Nephron progenitor cell (in vitro differentiated cells): ENCODE measurements at regions not wholly inside any gene's neighbourhood (a gene's known extent, or its start where the extent isn't known, plus 50 kb on each side); places are given as distances from the start of the nearest gene placed in this dataset.
A peak's percentile ranks its signal among the peaks of the same experiment; 100 is the strongest.

Experiments used
- DNase-seq: peaks from one replicate; pipeline ENCODE4 v3.0.0; 2021
- H3K27ac Mint-ChIP-seq: 2 replicates; pipeline ENCODE4 v1.8.0; 2021; ENCODE audit warnings: mild to moderate bottlenecking, moderate library complexity, mixed read lengths
- H3K27me3 Mint-ChIP-seq: 2 replicates; pipeline ENCODE4 v1.8.0; 2021; ENCODE audit warnings: mild to moderate bottlenecking, low read depth, mixed read lengths; ENCODE audit not compliant: poor library complexity
- H3K36me3 Mint-ChIP-seq: 2 replicates; pipeline ENCODE4 v1.8.0; 2021; ENCODE audit warnings: low read depth, mixed read lengths
- H3K4me1 Mint-ChIP-seq: 2 replicates; pipeline ENCODE4 v1.8.0; 2021; ENCODE audit warnings: mixed read lengths
- H3K4me3 Mint-ChIP-seq: 2 replicates; pipeline ENCODE4 v1.8.0; 2021; ENCODE audit warnings: mild to moderate bottlenecking, moderate library complexity, mixed read lengths
- H3K9me3 Mint-ChIP-seq: 2 replicates; pipeline ENCODE4 v1.8.0; 2021; ENCODE audit warnings: mild to moderate bottlenecking, moderate library complexity, mixed read lengths
- TF ChIP-seq, protein P1 (sequence below): fragments of 200-600 bp; sonication (generic); IDR thresholded peaks from 2 replicates; pipeline ENCODE4 v1.5.0; 2021; ENCODE audit warnings: antibody characterized with exemption

DNA sequence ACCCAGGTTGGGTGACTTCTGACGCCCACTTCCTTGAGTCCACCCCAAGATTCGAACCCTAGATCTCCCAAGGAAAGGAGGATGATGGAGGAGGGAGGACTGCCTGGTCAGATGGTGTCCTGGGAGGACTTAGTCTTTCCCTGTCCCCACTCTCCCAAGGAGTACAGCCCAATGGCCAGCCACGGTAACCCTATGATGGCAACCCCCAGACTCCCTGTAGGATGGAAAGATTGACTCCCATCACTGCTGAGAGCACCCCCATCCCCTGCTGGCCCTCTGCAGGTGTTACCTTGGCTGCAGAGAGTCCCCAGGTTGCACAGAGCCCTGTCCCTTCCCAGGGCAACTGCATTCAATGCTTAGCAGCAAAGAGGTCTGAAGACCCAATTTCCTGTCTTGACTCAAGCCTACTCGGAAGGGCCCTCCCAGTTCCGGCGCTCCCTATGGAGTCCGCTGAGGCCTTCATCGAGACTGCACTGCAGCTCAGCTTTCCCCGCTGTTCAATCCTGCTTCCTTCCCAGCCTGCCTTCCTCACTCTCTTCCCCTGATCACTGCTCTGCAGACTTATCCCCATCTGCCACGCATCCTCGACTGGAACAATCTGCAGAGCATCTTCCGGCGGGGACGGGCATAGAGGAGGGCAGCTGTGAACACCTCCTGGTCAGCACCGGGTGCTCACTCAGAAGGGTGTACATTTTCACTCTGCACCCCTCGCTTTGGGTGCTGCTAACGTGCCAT, 50.8 kb upstream of the OCM2 start:
- Mint-ChIP-seq H3K27ac (no peak overlapping the region), H3K27me3 (peaks cover 21% of the 10 kb centered on the region), H3K4me3 (no peak overlapping the region), H3K9me3 (no peaks in the 10 kb centered on the region), H3K36me3 (no peaks in the 10 kb centered on the region), H3K4me1 (no peaks in the 10 kb centered on the region)
- no peak for DNase-seq
- TF ChIP-seq, protein P1, sequence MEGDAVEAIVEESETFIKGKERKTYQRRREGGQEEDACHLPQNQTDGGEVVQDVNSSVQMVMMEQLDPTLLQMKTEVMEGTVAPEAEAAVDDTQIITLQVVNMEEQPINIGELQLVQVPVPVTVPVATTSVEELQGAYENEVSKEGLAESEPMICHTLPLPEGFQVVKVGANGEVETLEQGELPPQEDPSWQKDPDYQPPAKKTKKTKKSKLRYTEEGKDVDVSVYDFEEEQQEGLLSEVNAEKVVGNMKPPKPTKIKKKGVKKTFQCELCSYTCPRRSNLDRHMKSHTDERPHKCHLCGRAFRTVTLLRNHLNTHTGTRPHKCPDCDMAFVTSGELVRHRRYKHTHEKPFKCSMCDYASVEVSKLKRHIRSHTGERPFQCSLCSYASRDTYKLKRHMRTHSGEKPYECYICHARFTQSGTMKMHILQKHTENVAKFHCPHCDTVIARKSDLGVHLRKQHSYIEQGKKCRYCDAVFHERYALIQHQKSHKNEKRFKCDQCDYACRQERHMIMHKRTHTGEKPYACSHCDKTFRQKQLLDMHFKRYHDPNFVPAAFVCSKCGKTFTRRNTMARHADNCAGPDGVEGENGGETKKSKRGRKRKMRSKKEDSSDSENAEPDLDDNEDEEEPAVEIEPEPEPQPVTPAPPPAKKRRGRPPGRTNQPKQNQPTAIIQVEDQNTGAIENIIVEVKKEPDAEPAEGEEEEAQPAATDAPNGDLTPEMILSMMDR = no peak

DNA sequence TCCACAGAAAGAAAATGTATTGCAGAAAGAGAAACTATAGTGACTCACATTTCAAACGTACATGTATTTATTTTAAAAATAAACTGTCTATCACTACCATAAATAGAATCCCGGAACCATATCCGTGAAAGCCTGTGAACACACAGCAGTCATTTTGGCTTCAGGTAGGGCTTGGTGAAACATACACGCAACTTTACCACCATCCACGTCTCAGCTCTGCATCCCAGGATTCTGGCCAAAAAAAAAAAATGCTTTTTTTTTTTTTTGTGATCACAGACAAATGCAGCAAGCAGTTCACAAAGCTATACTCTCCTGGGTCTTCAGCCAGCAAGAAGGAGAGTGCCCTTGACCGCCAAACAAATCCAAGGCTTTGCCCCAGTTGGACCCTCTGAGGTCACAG, 56.8 kb upstream of the OCM2 start:
- Mint-ChIP-seq H3K27ac (no peak overlapping the region), H3K9me3 (no peaks in the 10 kb centered on the region), H3K36me3 (no peaks in the 10 kb centered on the region), H3K4me1 (no peaks in the 10 kb centered on the region), H3K27me3 (peaks cover 27% of the 10 kb centered on the region), H3K4me3 (no peak overlapping the region)
- no peak for DNase-seq
- TF ChIP-seq, protein P1 = no peak

DNA sequence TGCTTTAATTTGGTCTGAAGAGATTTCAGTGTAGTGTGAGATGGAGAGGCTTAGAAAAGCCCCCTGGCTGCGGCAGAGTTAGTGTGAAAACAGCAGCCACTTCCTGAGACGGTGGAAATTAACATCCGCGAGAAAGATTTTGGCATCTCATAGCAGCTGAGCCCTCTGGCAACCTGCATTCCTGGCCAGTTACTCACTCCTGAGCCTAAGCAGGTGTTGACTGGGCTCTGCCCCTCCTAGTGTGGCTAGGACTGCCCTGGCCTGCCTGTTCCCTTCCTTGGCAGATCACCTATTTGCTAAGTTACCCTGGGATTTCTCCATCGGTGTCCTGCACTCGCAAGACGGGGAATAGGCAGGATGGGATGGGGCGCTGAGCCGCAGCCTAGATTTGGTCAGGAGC, 57.6 kb upstream of the LMTK2 start:
- Mint-ChIP-seq H3K36me3 (no peaks in the 10 kb centered on the region), H3K4me3 (no peak overlapping the region), H3K27ac (no peak overlapping the region), H3K4me1 (no peaks in the 10 kb centered on the region), H3K9me3 (no peaks in the 10 kb centered on the region), H3K27me3 (peaks cover 34% of the 10 kb centered on the region)
- TF ChIP-seq, protein P1 = no peak
- DNase-seq = no peak

DNA sequence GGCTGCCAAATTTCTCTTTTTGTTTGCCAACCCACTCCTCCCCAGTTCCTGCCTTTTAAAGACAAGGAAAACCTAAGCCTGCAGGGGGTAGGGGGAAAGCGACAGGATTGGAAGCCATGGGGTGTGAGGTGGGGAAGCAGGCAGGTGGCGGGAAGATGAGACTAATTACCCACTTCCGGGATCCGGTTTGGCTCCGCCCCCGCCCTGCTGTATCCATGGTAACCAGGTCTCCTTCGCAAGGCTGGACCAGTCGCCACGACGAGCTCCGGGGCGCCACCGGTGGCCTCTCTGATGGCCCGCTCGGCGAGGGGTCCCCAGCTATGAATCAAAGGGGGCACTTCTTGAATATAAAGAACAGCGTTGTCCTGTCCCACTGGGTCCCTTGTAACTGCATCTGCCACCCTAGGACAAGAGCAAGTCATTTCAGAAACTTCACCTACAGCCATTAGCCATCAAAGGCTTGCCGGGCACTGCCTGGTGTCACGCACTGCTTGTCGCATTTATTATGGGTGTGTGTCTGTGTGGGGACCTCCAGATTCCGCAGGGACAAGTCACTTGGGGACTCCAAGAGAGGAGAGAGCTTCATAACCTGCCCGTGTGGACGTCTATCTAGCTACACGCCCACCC, 55.4 kb upstream of the LMTK2 start:
- H3K4me3 Mint-ChIP-seq = no peak overlapping the region
- DNase-seq = peak; percentile 60

DNA sequence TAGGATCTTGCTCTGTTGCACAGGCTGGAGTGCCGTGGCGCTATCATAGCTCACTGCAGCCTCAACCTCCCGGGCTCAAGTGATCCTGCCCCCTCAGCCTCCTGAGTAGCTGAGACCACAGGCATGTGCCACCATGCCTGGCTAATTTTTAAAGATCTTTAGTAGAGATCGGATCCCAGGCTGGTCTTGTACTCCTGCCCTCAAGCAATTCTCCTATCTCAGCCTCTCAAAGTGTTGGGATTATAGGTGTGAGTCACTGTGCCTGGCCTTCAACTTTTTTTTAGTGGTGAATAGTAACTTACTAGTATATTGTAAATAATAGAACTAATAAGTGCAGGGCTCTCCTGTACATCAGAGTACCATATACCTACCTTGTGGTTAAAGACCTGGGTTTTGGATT, 52.1 kb upstream of the LMTK2 start:
- DNase-seq = no peak
- H3K27ac Mint-ChIP-seq = no peak overlapping the region
- peaks cover 31% of the 10 kb centered on the region for H3K27me3 Mint-ChIP-seq
- no peaks in the 10 kb centered on the region for H3K4me1 Mint-ChIP-seq
- no peak overlapping the region for H3K4me3 Mint-ChIP-seq
- TF ChIP-seq, protein P1 = no peak
- H3K36me3 Mint-ChIP-seq = no peaks in the 10 kb centered on the region
- H3K9me3 Mint-ChIP-seq = no peaks in the 10 kb centered on the region

More for the DNA sequence above, 55.4 kb upstream of the LMTK2 start:
- TF ChIP-seq, protein P1 = no peak
- H3K36me3 Mint-ChIP-seq = no peaks in the 10 kb centered on the region
- H3K27me3 Mint-ChIP-seq = peaks cover 37% of the 10 kb centered on the region
- H3K4me1 Mint-ChIP-seq = no peaks in the 10 kb centered on the region
- no peaks in the 10 kb centered on the region for H3K9me3 Mint-ChIP-seq
- H3K27ac Mint-ChIP-seq = no peak overlapping the region

DNA sequence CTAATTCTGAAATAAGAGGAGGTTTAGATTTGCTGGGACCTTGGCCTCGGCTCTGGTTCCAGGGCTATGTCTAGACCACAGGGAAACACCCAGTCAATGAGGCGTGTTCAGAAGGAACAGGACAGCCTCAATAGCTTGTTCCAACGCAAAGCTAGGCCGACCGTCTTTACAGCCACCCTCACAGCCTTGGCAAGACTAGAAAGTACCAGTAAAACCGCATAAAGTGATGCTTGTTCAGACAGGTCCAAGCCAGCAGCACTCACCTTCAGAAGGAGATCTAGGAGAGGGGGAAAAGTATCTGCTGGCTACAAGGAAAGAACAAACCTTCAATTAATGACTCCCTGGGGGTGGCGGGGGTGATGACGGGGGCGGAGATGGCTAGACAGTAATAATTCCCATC, 50.1 kb upstream of the LMTK2 start:
- no peak for DNase-seq
- no peaks in the 10 kb centered on the region for H3K9me3 Mint-ChIP-seq
- no peaks in the 10 kb centered on the region for H3K4me1 Mint-ChIP-seq
- TF ChIP-seq, protein P1 = no peak
- no peak overlapping the region for H3K27ac Mint-ChIP-seq
- peaks cover 23% of the 10 kb centered on the region for H3K27me3 Mint-ChIP-seq
- H3K4me3 Mint-ChIP-seq = no peak overlapping the region
- no peaks in the 10 kb centered on the region for H3K36me3 Mint-ChIP-seq
